ENCODE measurements at regions not wholly inside any gene's neighbourhood (a gene's known extent, or its start where the extent isn't known, plus 50 kb on each side); places are given as distances from the start of the nearest gene placed in this dataset.

DNA sequence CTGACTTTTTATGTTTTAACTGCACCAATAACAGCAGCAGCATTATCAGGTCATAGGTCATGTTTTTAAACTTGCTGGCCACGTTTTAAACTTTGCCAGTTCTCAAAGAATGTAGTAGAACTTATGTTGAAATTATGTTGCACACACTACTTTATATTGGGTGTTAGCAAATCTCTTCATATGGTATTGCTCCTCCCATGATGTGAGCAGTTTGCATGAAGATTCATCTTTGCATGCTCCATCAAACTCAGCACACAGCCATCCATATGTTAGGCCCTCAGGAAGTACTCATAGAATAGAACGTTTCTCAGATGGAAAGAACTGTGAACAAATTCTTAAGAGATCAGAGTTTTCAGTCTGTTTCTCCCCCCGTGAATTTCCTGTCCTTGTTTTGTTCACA is 128.6 kb upstream of the MAP9 start:
- TF ChIP-seq, protein P1, sequence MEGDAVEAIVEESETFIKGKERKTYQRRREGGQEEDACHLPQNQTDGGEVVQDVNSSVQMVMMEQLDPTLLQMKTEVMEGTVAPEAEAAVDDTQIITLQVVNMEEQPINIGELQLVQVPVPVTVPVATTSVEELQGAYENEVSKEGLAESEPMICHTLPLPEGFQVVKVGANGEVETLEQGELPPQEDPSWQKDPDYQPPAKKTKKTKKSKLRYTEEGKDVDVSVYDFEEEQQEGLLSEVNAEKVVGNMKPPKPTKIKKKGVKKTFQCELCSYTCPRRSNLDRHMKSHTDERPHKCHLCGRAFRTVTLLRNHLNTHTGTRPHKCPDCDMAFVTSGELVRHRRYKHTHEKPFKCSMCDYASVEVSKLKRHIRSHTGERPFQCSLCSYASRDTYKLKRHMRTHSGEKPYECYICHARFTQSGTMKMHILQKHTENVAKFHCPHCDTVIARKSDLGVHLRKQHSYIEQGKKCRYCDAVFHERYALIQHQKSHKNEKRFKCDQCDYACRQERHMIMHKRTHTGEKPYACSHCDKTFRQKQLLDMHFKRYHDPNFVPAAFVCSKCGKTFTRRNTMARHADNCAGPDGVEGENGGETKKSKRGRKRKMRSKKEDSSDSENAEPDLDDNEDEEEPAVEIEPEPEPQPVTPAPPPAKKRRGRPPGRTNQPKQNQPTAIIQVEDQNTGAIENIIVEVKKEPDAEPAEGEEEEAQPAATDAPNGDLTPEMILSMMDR (IDR thresholded peaks at IDR 0.05 in 8 of 11, conservative IDR thresholded peaks at IDR 0.05 in 3 of 11) = no peak
- TF ChIP-seq POLR2A (IDR thresholded peaks at IDR 0.05) = no peak

Measured in spleen (tissue), 7 donors.